HEK293 (cell line): ENCODE measurements at regions not wholly inside any gene's neighbourhood (a gene's known extent, or its start where the extent isn't known, plus 50 kb on each side); places are given as distances from the start of the nearest gene placed in this dataset.

Experiments used
- BCL11B ChIP-seq: fragments of 450-650 bp; formaldehyde crosslinking; IDR thresholded peaks from 2 replicates; pipeline ENCODE4 v1.5.1; 2016; ENCODE audit warnings: low read depth, missing biosample characterization, missing genetic modification characterization
- OVOL3 ChIP-seq: fragments of 450-650 bp; formaldehyde crosslinking; IDR thresholded peaks from 2 replicates; pipeline ENCODE4 v1.5.1; 2016; ENCODE audit warnings: missing biosample characterization, missing genetic modification characterization
- SCRT2 ChIP-seq: fragments of 450-650 bp; formaldehyde crosslinking; IDR thresholded peaks from 2 replicates; pipeline ENCODE4 v1.5.1; 2016; ENCODE audit warnings: missing biosample characterization, missing genetic modification characterization
- SETDB1 ChIP-seq: IDR thresholded peaks from one replicate; pipeline ENCODE4 v1.6.1; 2017; ENCODE audit warnings: mild to moderate bottlenecking, low read length, moderate library complexity, mixed read lengths; ENCODE audit not compliant: insufficient read length
- SP7 ChIP-seq: fragments of 450-650 bp; formaldehyde crosslinking; IDR thresholded peaks from 2 replicates; pipeline ENCODE4 v1.5.1; 2016; ENCODE audit warnings: missing biosample characterization, missing genetic modification characterization
- TCF7L2 ChIP-seq: IDR thresholded peaks from 2 replicates; pipeline ENCODE4 v1.6.1; 2011; ENCODE audit warnings: low read depth, mild to moderate bottlenecking, inconsistent platforms, low read length, moderate library complexity, borderline replicate concordance
- WT1 ChIP-seq: fragments of 450-650 bp; formaldehyde crosslinking; IDR thresholded peaks from 2 replicates; pipeline ENCODE4 v1.5.1; 2016; ENCODE audit warnings: missing biosample characterization, missing genetic modification characterization
- ZFP37 ChIP-seq: fragments of 450-650 bp; formaldehyde crosslinking; IDR thresholded peaks from 2 replicates; pipeline ENCODE4 v1.5.1; 2016; ENCODE audit warnings: missing biosample characterization, missing genetic modification characterization
- ZNF112 ChIP-seq: fragments of 450-650 bp; formaldehyde crosslinking; IDR thresholded peaks from 2 replicates; pipeline ENCODE4 v1.5.0; 2017; ENCODE audit warnings: missing biosample characterization, missing genetic modification characterization
- ZNF138 ChIP-seq: fragments of 450-650 bp; formaldehyde crosslinking; IDR thresholded peaks from 2 replicates; pipeline ENCODE4 v1.5.1; 2016; ENCODE audit warnings: missing biosample characterization, missing genetic modification characterization, borderline replicate concordance
- ZNF16 ChIP-seq: fragments of 450-650 bp; formaldehyde crosslinking; IDR thresholded peaks from 2 replicates; pipeline ENCODE4 v1.5.1; 2016; ENCODE audit warnings: low read depth, missing biosample characterization, missing genetic modification characterization
- ZNF19 ChIP-seq: fragments of 450-650 bp; formaldehyde crosslinking; IDR thresholded peaks from 2 replicates; pipeline ENCODE4; 2016; ENCODE audit warnings: missing biosample characterization, missing genetic modification characterization, low read depth
- ZNF2 ChIP-seq: fragments of 450-650 bp; formaldehyde crosslinking; IDR thresholded peaks from 2 replicates; pipeline ENCODE4 v1.5.1; 2016; ENCODE audit warnings: missing biosample characterization, missing genetic modification characterization
- ZNF223 ChIP-seq: fragments of 450-650 bp; formaldehyde crosslinking; IDR thresholded peaks from 2 replicates; pipeline ENCODE4 v1.5.1; 2016; ENCODE audit warnings: missing biosample characterization, missing genetic modification characterization
- ZNF24 ChIP-seq: fragments of 450-650 bp; formaldehyde crosslinking; IDR thresholded peaks from 2 replicates; pipeline ENCODE4 v1.5.1; 2016; ENCODE audit warnings: missing biosample characterization, missing genetic modification characterization
- ZNF391 ChIP-seq: fragments of 450-650 bp; formaldehyde crosslinking; IDR thresholded peaks from 2 replicates; pipeline ENCODE4 v1.5.1; 2016; ENCODE audit warnings: low read depth, missing biosample characterization, missing genetic modification characterization, borderline replicate concordance
- ZNF501 ChIP-seq: fragments of 450-650 bp; formaldehyde crosslinking; IDR thresholded peaks from 2 replicates; pipeline ENCODE4 v1.5.1; 2016; ENCODE audit warnings: missing biosample characterization, missing genetic modification characterization
- ZNF571 ChIP-seq: fragments of 450-650 bp; formaldehyde crosslinking; IDR thresholded peaks from 2 replicates; pipeline ENCODE4 v1.5.0; 2017; ENCODE audit warnings: missing biosample characterization, missing genetic modification characterization
- ZNF654 ChIP-seq: fragments of 450-650 bp; formaldehyde crosslinking; IDR thresholded peaks from 2 replicates; pipeline ENCODE4 v1.5.1; 2016; ENCODE audit warnings: low read depth, missing biosample characterization, missing genetic modification characterization
- ZNF664 ChIP-seq: fragments of 450-650 bp; formaldehyde crosslinking; IDR thresholded peaks from 2 replicates; pipeline ENCODE4 v1.5.1; 2016; ENCODE audit warnings: missing biosample characterization, missing genetic modification characterization
- ZNF777 ChIP-seq: fragments of 450-650 bp; formaldehyde crosslinking; IDR thresholded peaks from 2 replicates; pipeline ENCODE4 v1.5.1; 2017; ENCODE audit warnings: missing biosample characterization, missing genetic modification characterization, borderline replicate concordance
- ZNF785 ChIP-seq: fragments of 450-650 bp; formaldehyde crosslinking; IDR thresholded peaks from 2 replicates; pipeline ENCODE4 v1.5.1; 2016; ENCODE audit warnings: missing biosample characterization, missing genetic modification characterization
- ZSCAN16 ChIP-seq: fragments of 450-650 bp; formaldehyde crosslinking; IDR thresholded peaks from 2 replicates; pipeline ENCODE4 v1.5.1; 2016; ENCODE audit warnings: missing biosample characterization, missing genetic modification characterization
- TF ChIP-seq, protein P1 (sequence below): fragments of 450-650 bp; formaldehyde crosslinking; conservative IDR thresholded peaks from 2 replicates; pipeline ENCODE4 v1.5.1; 2016; ENCODE audit warnings: low read depth, missing biosample characterization, missing genetic modification characterization
- TF ChIP-seq, protein P2 (sequence below): fragments of 450-650 bp; formaldehyde crosslinking; IDR thresholded peaks from 2 replicates; pipeline ENCODE4 v1.5.1; 2016; ENCODE audit warnings: missing biosample characterization, missing genetic modification characterization
- TF ChIP-seq, protein P3 (sequence below): fragments of 450-650 bp; formaldehyde crosslinking; IDR thresholded peaks from 2 replicates; pipeline ENCODE4 v1.5.1; 2016; ENCODE audit warnings: missing biosample characterization, missing genetic modification characterization
- TF ChIP-seq, protein P4 (sequence below): fragments of 450-650 bp; formaldehyde crosslinking; IDR thresholded peaks from 2 replicates; pipeline ENCODE4 v1.5.1; 2017; ENCODE audit warnings: missing biosample characterization, missing genetic modification characterization
- TF ChIP-seq, protein P5 (sequence below): fragments of 450-650 bp; formaldehyde crosslinking; IDR thresholded peaks from 2 replicates; pipeline ENCODE4 v1.5.1; 2017; ENCODE audit warnings: missing biosample characterization, missing genetic modification characterization

DNA sequence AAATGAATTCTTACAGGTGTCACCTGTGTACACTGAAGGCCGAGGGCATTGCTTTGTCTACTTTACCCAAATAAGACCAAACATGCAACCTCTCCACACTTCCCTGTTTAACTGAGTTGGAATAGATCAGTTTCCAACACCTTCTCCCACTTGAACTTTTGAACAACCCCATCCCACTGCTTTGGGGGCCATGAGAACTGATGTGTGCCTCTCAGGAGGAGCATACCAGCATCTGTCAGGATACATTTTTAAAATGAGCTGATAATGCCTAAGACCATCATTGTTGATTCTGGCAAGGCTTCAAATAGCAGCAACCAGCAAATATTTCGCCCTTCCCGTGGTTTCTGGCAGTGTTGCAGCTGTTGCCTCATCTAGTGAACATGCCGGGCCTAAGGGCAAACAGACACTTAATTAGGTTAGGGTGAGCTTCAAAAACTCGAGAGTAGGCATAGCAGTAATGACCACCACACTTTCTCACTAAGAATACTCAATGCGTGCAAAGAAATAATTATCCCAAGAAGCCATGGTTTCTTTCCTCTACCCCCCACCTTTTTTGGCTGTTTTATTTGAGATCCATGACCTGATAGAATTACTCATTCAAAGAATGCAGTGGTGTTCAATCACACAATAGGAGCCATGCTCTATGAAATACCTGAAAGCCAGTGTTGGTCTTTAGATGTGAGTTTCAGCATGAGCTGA is 63.7 kb downstream of the MAP10 start (continued):
- TF ChIP-seq, protein P1, sequence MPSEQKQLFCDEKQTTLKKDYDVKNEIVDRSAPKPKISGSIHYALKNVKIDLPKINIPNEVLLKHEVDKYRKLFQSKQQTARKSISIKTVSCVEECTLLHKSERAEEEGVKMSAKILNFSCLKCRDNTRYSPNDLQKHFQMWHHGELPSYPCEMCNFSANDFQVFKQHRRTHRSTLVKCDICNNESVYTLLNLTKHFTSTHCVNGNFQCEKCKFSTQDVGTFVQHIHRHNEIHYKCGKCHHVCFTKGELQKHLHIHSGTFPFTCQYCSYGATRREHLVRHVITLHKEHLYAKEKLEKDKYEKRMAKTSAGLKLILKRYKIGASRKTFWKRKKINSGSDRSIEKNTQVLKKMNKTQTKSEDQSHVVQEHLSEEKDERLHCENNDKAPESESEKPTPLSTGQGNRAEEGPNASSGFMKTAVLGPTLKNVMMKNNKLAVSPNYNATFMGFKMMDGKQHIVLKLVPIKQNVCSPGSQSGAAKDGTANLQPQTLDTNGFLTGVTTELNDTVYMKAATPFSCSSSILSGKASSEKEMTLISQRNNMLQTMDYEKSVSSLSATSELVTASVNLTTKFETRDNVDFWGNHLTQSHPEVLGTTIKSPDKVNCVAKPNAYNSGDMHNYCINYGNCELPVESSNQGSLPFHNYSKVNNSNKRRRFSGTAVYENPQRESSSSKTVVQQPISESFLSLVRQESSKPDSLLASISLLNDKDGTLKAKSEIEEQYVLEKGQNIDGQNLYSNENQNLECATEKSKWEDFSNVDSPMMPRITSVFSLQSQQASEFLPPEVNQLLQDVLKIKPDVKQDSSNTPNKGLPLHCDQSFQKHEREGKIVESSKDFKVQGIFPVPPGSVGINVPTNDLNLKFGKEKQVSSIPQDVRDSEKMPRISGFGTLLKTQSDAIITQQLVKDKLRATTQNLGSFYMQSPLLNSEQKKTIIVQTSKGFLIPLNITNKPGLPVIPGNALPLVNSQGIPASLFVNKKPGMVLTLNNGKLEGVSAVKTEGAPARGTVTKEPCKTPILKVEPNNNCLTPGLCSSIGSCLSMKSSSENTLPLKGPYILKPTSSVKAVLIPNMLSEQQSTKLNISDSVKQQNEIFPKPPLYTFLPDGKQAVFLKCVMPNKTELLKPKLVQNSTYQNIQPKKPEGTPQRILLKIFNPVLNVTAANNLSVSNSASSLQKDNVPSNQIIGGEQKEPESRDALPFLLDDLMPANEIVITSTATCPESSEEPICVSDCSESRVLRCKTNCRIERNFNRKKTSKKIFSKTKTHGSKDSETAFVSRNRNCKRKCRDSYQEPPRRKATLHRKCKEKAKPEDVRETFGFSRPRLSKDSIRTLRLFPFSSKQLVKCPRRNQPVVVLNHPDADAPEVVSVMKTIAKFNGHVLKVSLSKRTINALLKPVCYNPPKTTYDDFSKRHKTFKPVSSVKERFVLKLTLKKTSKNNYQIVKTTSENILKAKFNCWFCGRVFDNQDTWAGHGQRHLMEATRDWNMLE (tag by site-specific recombination), result peak; percentile 69
- 0 out of 2 replicates have a peak, but pooled peaks have one; percentile 62 for TF ChIP-seq ZNF19 (tag by site-specific recombination)
- no peak for TF ChIP-seq SETDB1
- TF ChIP-seq, protein P2, sequence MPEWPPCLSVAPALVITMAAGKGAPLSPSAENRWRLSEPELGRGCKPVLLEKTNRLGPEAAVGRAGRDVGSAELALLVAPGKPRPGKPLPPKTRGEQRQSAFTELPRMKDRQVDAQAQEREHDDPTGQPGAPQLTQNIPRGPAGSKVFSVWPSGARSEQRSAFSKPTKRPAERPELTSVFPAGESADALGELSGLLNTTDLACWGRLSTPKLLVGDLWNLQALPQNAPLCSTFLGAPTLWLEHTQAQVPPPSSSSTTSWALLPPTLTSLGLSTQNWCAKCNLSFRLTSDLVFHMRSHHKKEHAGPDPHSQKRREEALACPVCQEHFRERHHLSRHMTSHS, result no peak
- TF ChIP-seq, protein P3, sequence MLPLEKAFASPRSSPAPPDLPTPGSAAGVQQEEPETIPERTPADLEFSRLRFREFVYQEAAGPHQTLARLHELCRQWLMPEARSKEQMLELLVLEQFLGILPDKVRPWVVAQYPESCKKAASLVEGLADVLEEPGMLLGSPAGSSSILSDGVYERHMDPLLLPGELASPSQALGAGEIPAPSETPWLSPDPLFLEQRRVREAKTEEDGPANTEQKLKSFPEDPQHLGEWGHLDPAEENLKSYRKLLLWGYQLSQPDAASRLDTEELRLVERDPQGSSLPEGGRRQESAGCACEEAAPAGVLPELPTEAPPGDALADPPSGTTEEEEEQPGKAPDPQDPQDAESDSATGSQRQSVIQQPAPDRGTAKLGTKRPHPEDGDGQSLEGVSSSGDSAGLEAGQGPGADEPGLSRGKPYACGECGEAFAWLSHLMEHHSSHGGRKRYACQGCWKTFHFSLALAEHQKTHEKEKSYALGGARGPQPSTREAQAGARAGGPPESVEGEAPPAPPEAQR (tag by site-specific recombination), result peak; percentile 63
- TF ChIP-seq ZNF138 (tag by site-specific recombination), result no peak
- TF ChIP-seq, protein P4, sequence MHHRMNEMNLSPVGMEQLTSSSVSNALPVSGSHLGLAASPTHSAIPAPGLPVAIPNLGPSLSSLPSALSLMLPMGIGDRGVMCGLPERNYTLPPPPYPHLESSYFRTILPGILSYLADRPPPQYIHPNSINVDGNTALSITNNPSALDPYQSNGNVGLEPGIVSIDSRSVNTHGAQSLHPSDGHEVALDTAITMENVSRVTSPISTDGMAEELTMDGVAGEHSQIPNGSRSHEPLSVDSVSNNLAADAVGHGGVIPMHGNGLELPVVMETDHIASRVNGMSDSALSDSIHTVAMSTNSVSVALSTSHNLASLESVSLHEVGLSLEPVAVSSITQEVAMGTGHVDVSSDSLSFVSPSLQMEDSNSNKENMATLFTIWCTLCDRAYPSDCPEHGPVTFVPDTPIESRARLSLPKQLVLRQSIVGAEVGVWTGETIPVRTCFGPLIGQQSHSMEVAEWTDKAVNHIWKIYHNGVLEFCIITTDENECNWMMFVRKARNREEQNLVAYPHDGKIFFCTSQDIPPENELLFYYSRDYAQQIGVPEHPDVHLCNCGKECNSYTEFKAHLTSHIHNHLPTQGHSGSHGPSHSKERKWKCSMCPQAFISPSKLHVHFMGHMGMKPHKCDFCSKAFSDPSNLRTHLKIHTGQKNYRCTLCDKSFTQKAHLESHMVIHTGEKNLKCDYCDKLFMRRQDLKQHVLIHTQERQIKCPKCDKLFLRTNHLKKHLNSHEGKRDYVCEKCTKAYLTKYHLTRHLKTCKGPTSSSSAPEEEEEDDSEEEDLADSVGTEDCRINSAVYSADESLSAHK, result no peak
- peak; percentile 89 for TF ChIP-seq ZNF501 (tag by site-specific recombination)
- 0 out of 2 replicates have a peak, but pooled peaks have one; percentile 34 for TF ChIP-seq ZNF391 (tag by site-specific recombination)
- no peak for TF ChIP-seq ZNF16 (tag by site-specific recombination)
- TF ChIP-seq ZNF777, result no peak
- peak; percentile 92 for TF ChIP-seq SCRT2 (tag by site-specific recombination)
- TF ChIP-seq ZNF785 (tag by site-specific recombination), result no peak
- TF ChIP-seq ZFP37 (tag by site-specific recombination), result peak; percentile 93
- 0 out of 2 replicates have a peak, but pooled peaks have one; percentile 47 for TF ChIP-seq WT1 (tag by site-specific recombination)
- peak; percentile 92 for TF ChIP-seq SP7
- TF ChIP-seq ZSCAN16 (tag by site-specific recombination), result no peak
- TF ChIP-seq ZNF664, result no peak; the same call in 1 of the 2 replicates
- no peak for TF ChIP-seq ZNF654 (tag by site-specific recombination)
- TF ChIP-seq ZNF112 (tag by site-specific recombination), result no peak
- TF ChIP-seq BCL11B (tag by site-specific recombination), result no peak; the same call in 1 of the 2 replicates
- TF ChIP-seq, protein P5, sequence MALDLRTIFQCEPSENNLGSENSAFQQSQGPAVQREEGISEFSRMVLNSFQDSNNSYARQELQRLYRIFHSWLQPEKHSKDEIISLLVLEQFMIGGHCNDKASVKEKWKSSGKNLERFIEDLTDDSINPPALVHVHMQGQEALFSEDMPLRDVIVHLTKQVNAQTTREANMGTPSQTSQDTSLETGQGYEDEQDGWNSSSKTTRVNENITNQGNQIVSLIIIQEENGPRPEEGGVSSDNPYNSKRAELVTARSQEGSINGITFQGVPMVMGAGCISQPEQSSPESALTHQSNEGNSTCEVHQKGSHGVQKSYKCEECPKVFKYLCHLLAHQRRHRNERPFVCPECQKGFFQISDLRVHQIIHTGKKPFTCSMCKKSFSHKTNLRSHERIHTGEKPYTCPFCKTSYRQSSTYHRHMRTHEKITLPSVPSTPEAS (tag by site-specific recombination), result peak; percentile 29; the same call in 1 of the 2 replicates
- no peak for TF ChIP-seq ZNF571 (tag by site-specific recombination)
- no peak; the same call in 1 of the 2 replicates for TF ChIP-seq OVOL3 (tag by site-specific recombination)
- no peak for TF ChIP-seq TCF7L2
- TF ChIP-seq ZNF223 (tag by site-specific recombination), result no peak
- TF ChIP-seq ZNF24, result peak; percentile 93
- TF ChIP-seq ZNF2 (tag by site-specific recombination), result peak; percentile 73; the same call in 1 of the 2 replicates
